Stimulated activated CD8-positive, alpha-beta memory T cell treated with anti-CD3 and anti-CD28 coated beads, Interleukin-4, amount 100 ng/mL, for 4 hours (primary cell): ENCODE measurements at regions not wholly inside any gene's neighbourhood (a gene's known extent, or its start where the extent isn't known, plus 50 kb on each side); places are given as distances from the start of the nearest gene placed in this dataset.

Experiments
- DNase-seq, 2 donors: peaks; one replicate each; pipeline ENCODE4 v3.0.0-alpha.2; 2020; ENCODE audit warnings: low read depth in 2 of 2, low spot score in 1 of 2

DNA sequence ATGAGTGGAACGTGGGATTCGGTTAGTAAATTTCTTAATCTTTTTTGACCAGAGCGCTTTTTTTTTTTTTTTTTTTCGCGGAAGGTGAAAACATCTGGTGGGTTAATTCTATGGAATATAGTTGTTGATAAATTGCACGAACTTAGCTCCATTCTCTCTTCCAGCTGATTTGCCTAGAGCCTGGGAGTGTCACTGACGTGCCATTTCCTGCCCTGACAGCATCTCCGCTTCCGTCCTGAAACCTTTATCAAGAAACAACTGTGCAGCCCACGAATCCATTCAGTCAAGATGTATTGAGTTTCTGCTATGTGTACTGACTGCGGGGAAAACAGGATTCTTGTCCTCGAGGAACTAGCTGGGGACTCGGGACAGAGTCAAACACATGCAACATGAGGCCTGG lies 59.5 kb upstream of the TGM3 start:
- no peak for DNase-seq

DNA sequence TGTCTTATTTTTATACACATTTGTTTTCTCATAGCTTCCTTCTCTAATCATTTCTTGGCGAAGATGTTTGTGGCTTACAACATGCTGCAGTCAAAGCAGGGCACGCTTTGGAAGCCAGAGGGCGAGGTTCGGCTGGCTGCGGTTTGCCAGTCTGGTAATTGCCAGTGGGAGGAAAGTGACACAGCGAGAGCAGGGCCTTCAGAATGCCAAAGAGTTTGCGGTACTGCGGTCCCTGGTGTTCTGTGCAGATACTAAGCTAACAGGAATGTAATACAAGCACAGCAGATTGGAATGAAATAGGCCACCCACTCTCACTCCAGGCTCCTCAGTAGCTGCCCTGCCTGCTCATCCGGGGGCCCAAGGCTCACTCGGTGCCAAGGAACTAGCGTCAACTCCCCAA lies 58.7 kb upstream of the TGM3 start:
- DNase-seq, result no peak

DNA sequence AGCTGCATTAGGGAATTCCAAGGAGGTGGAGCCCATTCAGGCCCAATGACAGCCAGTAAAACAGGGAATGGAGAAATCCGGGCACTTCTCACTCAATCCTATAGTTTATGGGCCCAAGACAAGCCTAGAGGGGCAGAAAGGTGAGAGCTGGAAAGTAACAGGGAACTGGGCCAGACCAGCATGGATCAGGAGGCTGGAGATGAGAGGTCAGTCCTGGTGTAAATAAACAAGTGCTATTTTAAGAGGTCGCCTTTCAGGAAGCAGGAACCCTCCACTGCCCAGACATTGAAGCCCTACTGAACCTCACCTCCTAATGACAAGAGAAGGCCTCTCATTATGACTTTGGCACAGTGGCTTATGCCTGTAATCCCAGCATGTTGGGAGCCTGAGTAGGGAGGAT lies 57.2 kb upstream of the TGM3 start:
- no peak for DNase-seq

- no peak for DNase-seq
Observed at GRCh38 chr20:2240835-2241234, 55.0 kb upstream of the TGM3 start.

- no peak for DNase-seq
Observed at GRCh38 chr20:2242678-2243077, 53.1 kb upstream of the TGM3 start.

GRCh38 chr20:2244523-2244922 lies 51.3 kb upstream of the TGM3 start:
- DNase-seq, result no peak

DNA sequence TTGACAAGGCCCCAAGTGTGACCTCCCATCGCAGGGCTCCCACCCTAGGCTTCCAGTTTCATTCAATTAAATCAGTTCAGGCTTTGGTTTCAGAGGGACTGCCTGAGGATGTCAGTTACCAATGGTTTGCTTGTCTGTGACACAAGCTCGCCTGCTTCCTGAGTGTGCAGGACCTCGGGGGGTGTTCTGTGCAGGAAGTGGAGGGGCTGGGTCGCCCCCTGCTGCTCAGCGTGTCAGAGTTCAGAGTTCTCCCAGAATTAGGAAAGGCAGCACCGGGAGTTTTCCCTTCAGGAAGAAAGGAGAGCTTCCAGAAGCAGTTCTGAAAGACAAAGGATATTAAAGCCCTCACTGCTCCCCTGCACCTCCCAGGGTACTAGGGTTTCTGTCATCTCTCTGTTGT lies 50.8 kb upstream of the TGM3 start:
- DNase-seq, result no peak

DNA sequence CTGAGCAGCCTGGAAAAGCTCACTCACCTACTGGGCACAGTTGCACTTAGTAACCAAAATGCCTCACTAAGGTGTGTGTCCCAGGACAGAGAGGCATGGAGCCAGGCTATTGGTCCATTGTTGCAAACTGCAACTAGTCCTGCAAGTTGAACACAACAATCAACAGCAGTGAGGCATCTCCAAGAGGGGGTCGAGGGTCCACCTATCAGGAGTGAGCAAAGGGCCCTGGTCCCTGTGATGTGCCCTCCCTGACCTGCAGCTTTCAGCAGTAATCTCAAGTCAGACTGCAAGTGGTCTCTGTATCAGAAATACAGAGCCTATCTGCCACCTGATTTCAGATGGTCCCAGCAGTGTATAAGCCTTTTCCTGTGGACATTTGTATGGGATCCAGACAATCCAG lies 50.2 kb upstream of the TGM3 start:
- DNase-seq, result no peak
